ENCODE measurements at regions not wholly inside any gene's neighbourhood (a gene's known extent, or its start where the extent isn't known, plus 50 kb on each side); places are given as distances from the start of the nearest gene placed in this dataset.

DNA sequence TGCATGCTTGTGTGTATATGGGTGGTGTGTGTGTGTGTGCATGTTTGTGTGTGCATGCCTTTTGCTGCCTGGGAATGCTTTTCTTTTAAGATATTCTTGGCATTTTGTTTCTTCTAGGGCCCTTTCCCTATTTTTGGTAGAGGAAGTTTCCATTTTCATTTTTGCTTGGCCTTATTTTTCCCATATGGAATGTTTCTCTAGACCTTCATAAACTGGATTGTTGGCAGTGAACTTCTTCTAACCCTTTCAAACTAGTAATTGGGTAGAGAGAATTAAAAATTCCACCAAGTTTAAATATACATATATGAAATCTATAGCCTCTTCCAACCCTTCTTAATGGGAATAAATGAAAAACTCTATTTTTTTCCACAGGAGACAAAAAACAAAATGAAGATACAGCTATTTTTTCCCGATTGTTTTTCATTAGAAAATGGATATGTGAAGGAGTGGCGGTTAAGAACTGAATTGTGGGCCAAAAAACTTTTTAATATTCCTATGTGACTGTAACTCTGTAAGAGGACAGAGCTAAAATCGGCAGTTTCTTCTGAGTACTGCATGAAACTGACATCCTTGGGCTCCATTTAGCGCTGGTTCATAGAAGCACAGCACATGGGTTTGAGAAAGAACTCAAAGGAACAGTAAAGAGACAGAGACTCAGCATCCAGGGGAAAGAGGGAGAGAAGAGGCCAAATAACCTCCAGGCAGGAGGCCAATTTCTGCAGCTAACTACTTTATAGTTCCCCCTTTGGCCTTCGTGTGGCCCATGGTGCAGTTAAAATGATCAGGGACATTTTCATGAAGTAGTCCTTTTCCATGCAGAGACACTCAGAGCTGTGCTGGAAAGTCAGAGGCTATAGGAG is 102.1 kb downstream of the TMEM170B start:
- no peak for TF ChIP-seq ISL1 (CRISPR knock-in tag; IDR thresholded peaks at IDR 0.05)
- TF ChIP-seq, protein P1, sequence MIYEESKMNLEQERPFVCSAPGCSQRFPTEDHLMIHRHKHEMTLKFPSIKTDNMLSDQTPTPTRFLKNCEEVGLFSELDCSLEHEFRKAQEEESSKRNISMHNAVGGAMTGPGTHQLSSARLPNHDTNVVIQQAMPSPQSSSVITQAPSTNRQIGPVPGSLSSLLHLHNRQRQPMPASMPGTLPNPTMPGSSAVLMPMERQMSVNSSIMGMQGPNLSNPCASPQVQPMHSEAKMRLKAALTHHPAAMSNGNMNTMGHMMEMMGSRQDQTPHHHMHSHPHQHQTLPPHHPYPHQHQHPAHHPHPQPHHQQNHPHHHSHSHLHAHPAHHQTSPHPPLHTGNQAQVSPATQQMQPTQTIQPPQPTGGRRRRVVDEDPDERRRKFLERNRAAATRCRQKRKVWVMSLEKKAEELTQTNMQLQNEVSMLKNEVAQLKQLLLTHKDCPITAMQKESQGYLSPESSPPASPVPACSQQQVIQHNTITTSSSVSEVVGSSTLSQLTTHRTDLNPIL (CRISPR knock-in tag; IDR thresholded peaks at IDR 0.05; ENCODE audit: low read depth): no peak
- TF ChIP-seq ARNTL (CRISPR knock-in tag; IDR thresholded peaks at IDR 0.05; ENCODE audit: borderline replicate concordance, low read depth): no peak
- TF ChIP-seq OSR1 (CRISPR knock-in tag; IDR thresholded peaks at IDR 0.05): no peak
- no peak for TF ChIP-seq PPARA (CRISPR knock-in tag; IDR thresholded peaks at IDR 0.05; ENCODE audit: borderline replicate concordance)
- no peak for TF ChIP-seq RARB (CRISPR knock-in tag; IDR thresholded peaks at IDR 0.05)
- TF ChIP-seq ZC3H10 (CRISPR knock-in tag; IDR thresholded peaks at IDR 0.05): no peak
- no peak for TF ChIP-seq SNAI2 (CRISPR knock-in tag; IDR thresholded peaks at IDR 0.05)
- TF ChIP-seq ESRRG (CRISPR knock-in tag; IDR thresholded peaks at IDR 0.05): no peak
- TF ChIP-seq BACH2 (CRISPR knock-in tag; IDR thresholded peaks at IDR 0.05; ENCODE audit: borderline replicate concordance): no peak

All from SK-N-SH treated with all-trans-retinoic acid at 6 μM for 48 hours (cell line).